ENCODE measurements at regions not wholly inside any gene's neighbourhood (a gene's known extent, or its start where the extent isn't known, plus 50 kb on each side); places are given as distances from the start of the nearest gene placed in this dataset.
A peak's percentile ranks its signal among the peaks of the same experiment; 100 is the strongest.

GRCh38 chr17:55668312-55668920, 54.2 kb downstream of the TMEM100 start:
- DNase-seq = no peak

GRCh38 chr17:55666806-55667205, 55.9 kb downstream of the TMEM100 start:
- DNase-seq = no peak

- no peak for DNase-seq
Measured at GRCh38 chr17:55664287-55664686, 58.4 kb downstream of the TMEM100 start.

GRCh38 chr17:55663400-55663799, 59.3 kb downstream of the TMEM100 start:
- no peak for DNase-seq

- DNase-seq = no peak
Measured at GRCh38 chr17:55661963-55662834, 60.5 kb downstream of the TMEM100 start.

- DNase-seq = no peak
Measured at GRCh38 chr17:55661256-55661758, 61.4 kb downstream of the TMEM100 start.

- no peak for DNase-seq
Measured at GRCh38 chr17:55660178-55660886, 62.3 kb downstream of the TMEM100 start.

GRCh38 chr17:55659661-55660060, 63.0 kb downstream of the TMEM100 start:
- no peak for DNase-seq

- no peak for DNase-seq
Measured at GRCh38 chr17:55655777-55656176, 66.9 kb downstream of the TMEM100 start.

GRCh38 chr17:55654821-55655220, 67.8 kb downstream of the TMEM100 start:
- no peak for DNase-seq

GRCh38 chr17:55654022-55654421, 68.6 kb downstream of the TMEM100 start:
- no peak for DNase-seq

GRCh38 chr17:55652825-55653224, 69.8 kb downstream of the TMEM100 start:
- DNase-seq = no peak

GRCh38 chr17:55652114-55652823, 70.4 kb downstream of the TMEM100 start:
- DNase-seq = no peak

GRCh38 chr17:55649957-55650597, 72.6 kb downstream of the TMEM100 start:
- DNase-seq = no peak

GRCh38 chr17:55648086-55648485, 74.6 kb downstream of the TMEM100 start:
- no peak for DNase-seq

- DNase-seq = no peak
Measured at GRCh38 chr17:55645361-55645760, 77.3 kb downstream of the TMEM100 start.

- no peak for DNase-seq
Measured at GRCh38 chr17:55644346-55644745, 78.3 kb downstream of the TMEM100 start.

- no peak for DNase-seq
Measured at GRCh38 chr17:55642741-55643140, 79.9 kb downstream of the TMEM100 start.

GRCh38 chr17:55641676-55642081, 81.0 kb downstream of the TMEM100 start:
- peak; percentile 7 for DNase-seq

- DNase-seq = no peak
Measured at GRCh38 chr17:55639096-55639495, 83.6 kb downstream of the TMEM100 start.

GRCh38 chr17:55635253-55635914, 87.3 kb downstream of the TMEM100 start:
- DNase-seq = no peak

- DNase-seq = no peak
Measured at GRCh38 chr17:55634702-55635101, 88.0 kb downstream of the TMEM100 start.

Data from kidney glomerular epithelial cell (primary cell).